ENCODE measurements at regions not wholly inside any gene's neighbourhood (a gene's known extent, or its start where the extent isn't known, plus 50 kb on each side); places are given as distances from the start of the nearest gene placed in this dataset.

GRCh38 chr10:75319274-75319673 is 82.3 kb downstream of the ZNF503 start:
- no peak for TF ChIP-seq GATA2 (IDR thresholded peaks at IDR 0.05; ENCODE audit: low read depth, low read length)
- no peak for TF ChIP-seq GATA3 (IDR thresholded peaks at IDR 0.05; ENCODE audit: low read depth, low read length)
